ENCODE measurements at regions not wholly inside any gene's neighbourhood (a gene's known extent, or its start where the extent isn't known, plus 50 kb on each side); places are given as distances from the start of the nearest gene placed in this dataset.

DNA sequence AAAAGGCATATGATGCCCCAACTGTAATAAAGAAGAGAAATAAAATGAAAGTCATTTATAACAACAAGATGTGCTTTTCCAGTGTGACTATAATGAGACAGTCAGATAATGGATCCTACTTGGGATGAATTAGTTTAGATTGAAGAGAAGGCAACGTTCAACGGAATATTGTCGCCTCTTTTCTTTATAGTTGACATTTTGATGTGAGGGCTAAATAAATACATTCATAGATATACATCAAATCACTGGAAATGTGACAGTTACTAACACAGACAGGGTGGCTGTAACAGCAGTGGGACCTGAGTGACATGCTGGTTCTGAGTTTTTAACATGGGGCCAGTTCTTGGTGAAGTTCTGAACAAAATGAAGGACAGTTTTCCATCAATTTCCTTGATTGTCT is 61.1 kb upstream of the ATP2B2 start:
- TF ChIP-seq, protein P1, sequence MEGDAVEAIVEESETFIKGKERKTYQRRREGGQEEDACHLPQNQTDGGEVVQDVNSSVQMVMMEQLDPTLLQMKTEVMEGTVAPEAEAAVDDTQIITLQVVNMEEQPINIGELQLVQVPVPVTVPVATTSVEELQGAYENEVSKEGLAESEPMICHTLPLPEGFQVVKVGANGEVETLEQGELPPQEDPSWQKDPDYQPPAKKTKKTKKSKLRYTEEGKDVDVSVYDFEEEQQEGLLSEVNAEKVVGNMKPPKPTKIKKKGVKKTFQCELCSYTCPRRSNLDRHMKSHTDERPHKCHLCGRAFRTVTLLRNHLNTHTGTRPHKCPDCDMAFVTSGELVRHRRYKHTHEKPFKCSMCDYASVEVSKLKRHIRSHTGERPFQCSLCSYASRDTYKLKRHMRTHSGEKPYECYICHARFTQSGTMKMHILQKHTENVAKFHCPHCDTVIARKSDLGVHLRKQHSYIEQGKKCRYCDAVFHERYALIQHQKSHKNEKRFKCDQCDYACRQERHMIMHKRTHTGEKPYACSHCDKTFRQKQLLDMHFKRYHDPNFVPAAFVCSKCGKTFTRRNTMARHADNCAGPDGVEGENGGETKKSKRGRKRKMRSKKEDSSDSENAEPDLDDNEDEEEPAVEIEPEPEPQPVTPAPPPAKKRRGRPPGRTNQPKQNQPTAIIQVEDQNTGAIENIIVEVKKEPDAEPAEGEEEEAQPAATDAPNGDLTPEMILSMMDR (conservative IDR thresholded peaks at IDR 0.05; ENCODE audit: low read depth in 2 of 2): no peak
- TF ChIP-seq STAT1 (IDR thresholded peaks at IDR 0.05; ENCODE audit: unreplicated experiment) (no peak), EZH2 (IDR thresholded peaks at IDR 0.05; ENCODE audit: low read depth, unreplicated experiment) (no peak), ZNF114 (CRISPR knock-in tag; IDR thresholded peaks at IDR 0.05) (no peak), EZH2phosphoT487 (IDR thresholded peaks at IDR 0.05; ENCODE audit: unreplicated experiment) (no peak), POLR2AphosphoS5 (IDR thresholded peaks at IDR 0.05; ENCODE audit: low read depth) (no peak), NANOG (IDR thresholded peaks at IDR 0.05; ENCODE audit: borderline replicate concordance) (no peak), JUNB (IDR thresholded peaks at IDR 0.05; ENCODE audit: unreplicated experiment) (no peak)
- TF ChIP-seq, protein P2, sequence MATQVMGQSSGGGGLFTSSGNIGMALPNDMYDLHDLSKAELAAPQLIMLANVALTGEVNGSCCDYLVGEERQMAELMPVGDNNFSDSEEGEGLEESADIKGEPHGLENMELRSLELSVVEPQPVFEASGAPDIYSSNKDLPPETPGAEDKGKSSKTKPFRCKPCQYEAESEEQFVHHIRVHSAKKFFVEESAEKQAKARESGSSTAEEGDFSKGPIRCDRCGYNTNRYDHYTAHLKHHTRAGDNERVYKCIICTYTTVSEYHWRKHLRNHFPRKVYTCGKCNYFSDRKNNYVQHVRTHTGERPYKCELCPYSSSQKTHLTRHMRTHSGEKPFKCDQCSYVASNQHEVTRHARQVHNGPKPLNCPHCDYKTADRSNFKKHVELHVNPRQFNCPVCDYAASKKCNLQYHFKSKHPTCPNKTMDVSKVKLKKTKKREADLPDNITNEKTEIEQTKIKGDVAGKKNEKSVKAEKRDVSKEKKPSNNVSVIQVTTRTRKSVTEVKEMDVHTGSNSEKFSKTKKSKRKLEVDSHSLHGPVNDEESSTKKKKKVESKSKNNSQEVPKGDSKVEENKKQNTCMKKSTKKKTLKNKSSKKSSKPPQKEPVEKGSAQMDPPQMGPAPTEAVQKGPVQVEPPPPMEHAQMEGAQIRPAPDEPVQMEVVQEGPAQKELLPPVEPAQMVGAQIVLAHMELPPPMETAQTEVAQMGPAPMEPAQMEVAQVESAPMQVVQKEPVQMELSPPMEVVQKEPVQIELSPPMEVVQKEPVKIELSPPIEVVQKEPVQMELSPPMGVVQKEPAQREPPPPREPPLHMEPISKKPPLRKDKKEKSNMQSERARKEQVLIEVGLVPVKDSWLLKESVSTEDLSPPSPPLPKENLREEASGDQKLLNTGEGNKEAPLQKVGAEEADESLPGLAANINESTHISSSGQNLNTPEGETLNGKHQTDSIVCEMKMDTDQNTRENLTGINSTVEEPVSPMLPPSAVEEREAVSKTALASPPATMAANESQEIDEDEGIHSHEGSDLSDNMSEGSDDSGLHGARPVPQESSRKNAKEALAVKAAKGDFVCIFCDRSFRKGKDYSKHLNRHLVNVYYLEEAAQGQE (IDR thresholded peaks at IDR 0.05; ENCODE audit: unreplicated experiment): no peak
